BLaER1 treated with 17β-estradiol and CSF1 and Interleukin-3, amounts not matched to agents 10 nM and 100 nM (cell line): ENCODE measurements at regions not wholly inside any gene's neighbourhood (a gene's known extent, or its start where the extent isn't known, plus 50 kb on each side); places are given as distances from the start of the nearest gene placed in this dataset.
"Not testable (repeated sequence)": the region's sequence is repeated elsewhere in the genome, so short reads cannot be mapped to it uniquely, and the experiment has no call there.

Source experiments
- H3K27ac ChIP-seq, 11 experiments: shearing (Covaris generic); formaldehyde crosslinking; 2 replicates each; pipeline ENCODE4 v1.8.1; 2022
- H3K27me3 ChIP-seq, 11 experiments: shearing (Covaris generic); formaldehyde crosslinking; 2 replicates each; pipeline ENCODE4 v1.8.1; 2022
- H3K36me3 ChIP-seq, 11 experiments: shearing (Covaris generic); formaldehyde crosslinking; 2 replicates each; pipeline ENCODE4 v1.8.1; 2022
- H3K4me1 ChIP-seq, 10 experiments: shearing (Covaris generic); formaldehyde crosslinking; 2 replicates each; pipeline ENCODE4 v1.8.1; 2022
- H3K4me2 ChIP-seq, 11 experiments: shearing (Covaris generic); formaldehyde crosslinking; 2 replicates each; pipeline ENCODE4 v1.8.1; 2022
- H3K4me3 ChIP-seq, 10 experiments: shearing (Covaris generic); formaldehyde crosslinking; 2 replicates each; pipeline ENCODE4 v1.8.1; 2022
- H3K9ac ChIP-seq, 11 experiments: shearing (Covaris generic); formaldehyde crosslinking; 2 replicates each; pipeline ENCODE4 v1.8.1; 2022
- H3K9me3 ChIP-seq, 11 experiments: shearing (Covaris generic); formaldehyde crosslinking; replicated peaks in 1 of 11; 2 replicates each; pipeline ENCODE4 v1.8.1; 2022
- H4K20me1 ChIP-seq, 11 experiments: shearing (Covaris generic); formaldehyde crosslinking; 2 replicates each; pipeline ENCODE4 v1.8.1; 2022
- Cebpa-rat ChIP-seq, 11 experiments: shearing (Covaris generic); IDR thresholded peaks; 2 replicates each; pipeline ENCODE4 v1.8.1; 2022

DNA sequence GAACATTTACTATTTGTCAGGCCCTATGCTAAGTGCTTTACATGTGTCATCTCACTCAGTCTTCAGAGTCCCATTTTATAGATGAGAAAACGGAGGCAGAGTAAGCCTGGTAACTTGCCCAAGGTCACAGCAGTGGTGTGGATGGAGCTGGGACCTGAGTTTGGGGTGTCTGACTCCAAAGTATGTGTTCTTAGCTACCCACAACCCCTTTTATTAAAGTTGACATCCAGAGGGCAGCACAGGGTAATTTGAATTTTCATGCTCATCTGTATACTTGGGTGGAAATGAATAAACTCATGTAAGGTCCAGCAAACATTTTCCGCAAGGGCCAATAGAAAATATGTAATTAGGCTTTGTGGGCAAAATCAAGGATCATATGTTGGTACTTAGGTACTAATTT, 93.4 kb upstream of the SLC25A48 start:
- Histone ChIP-seq H3K4me2 (no peak overlapping the region), H3K27me3 (no peaks in the 10 kb centered on the region), H3K4me1 (peaks cover 0 to 19% (median 0%) of the 10 kb centered on the region in 10 experiments; a peak in 4 of 20 replicates), H3K36me3 (no peaks in the 10 kb centered on the region), H3K4me3 (no peak overlapping the region), H3K27ac (no peak overlapping the region), H3K9me3 (peaks cover 18 to 26% (median 20%) of the 10 kb centered on the region in 11 experiments), H3K9ac (no peak overlapping the region), H4K20me1 (no peaks in the 10 kb centered on the region)
- TF ChIP-seq Cebpa-rat (IDR thresholded peaks at IDR 0.05): no peak

DNA sequence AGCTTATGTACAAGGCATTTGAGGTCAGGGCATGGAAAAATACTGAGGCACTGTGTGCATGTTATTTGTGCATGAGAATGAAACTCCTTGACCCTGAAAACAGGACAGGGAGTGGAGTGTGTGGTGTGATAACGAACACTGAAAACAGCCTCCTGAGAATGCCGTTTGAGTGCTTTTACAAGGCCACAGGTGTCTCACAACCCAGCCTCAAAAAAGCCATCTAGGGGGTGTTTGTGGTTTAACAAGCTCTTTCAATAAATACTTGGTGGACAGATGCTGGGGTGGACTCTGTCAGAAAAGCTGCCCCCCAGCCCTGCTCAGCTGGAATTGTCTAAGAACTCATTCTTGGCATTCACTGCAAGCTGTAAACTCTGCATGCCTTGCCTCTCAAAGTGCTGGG, 94.0 kb upstream of the SLC25A48 start:
- Histone ChIP-seq H3K4me3 (no peak overlapping the region), H4K20me1 (no peaks in the 10 kb centered on the region), H3K27me3 (no peaks in the 10 kb centered on the region), H3K4me2 (peak overlapping the region in 2 of 11 experiments; percentile 58 to 67; a peak in 2 of 22 replicates), H3K36me3 (no peaks in the 10 kb centered on the region), H3K27ac (no peak overlapping the region), H3K9ac (no peak overlapping the region), H3K4me1 (peaks cover 0 to 19% (median 0%) of the 10 kb centered on the region in 10 experiments; a peak in 4 of 20 replicates), H3K9me3 (peaks cover 12 to 20% (median 15%) of the 10 kb centered on the region in 11 experiments)
- no peak for TF ChIP-seq Cebpa-rat (IDR thresholded peaks at IDR 0.05)

DNA sequence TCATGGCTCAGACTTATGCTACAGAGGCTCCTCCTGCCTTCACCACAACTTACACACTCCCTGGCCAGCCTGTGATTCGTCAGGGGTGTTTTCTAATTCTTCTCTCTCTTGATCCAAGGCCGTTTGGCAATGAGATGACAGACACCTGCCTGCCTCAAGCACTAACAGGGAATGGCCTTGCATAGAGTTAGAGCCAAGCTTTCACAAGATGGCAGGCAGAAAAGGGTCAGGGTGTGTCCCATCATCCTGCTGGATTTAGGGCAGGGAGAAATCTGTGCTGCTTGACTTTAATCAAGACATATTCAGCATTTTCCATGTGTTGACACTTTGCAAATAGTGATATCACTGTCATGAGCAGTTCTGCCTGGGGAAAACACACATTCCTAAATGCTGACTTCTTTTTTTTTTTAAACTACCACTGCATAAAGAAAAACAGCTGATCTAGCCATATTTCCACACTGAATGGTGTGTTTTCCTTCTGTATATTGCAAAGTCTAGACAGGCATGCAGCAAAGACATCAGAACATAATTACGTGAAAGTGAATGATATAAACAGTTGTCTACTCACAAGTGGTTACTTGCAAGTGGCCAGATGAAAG, 95.0 kb upstream of the SLC25A48 start:
- H3K27me3 ChIP-seq: no peaks in the 10 kb centered on the region
- peak overlapping the region in 3 of 11 experiments; percentile 49 to 60 (median 57); a peak in 4 of 22 replicates for H3K27ac ChIP-seq
- peak overlapping the region in 1 of 11 experiments; percentile 11; a peak in 1 of 22 replicates for H3K9ac ChIP-seq
- H4K20me1 ChIP-seq: no peaks in the 10 kb centered on the region
- no peak for TF ChIP-seq Cebpa-rat (IDR thresholded peaks at IDR 0.05)
- peaks cover 2 to 10% (median 5%) of the 10 kb centered on the region in 11 experiments; a peak in 17 of 22 replicates for H3K9me3 ChIP-seq
- no peaks in the 10 kb centered on the region for H3K36me3 ChIP-seq
- H3K4me3 ChIP-seq: no peak overlapping the region
- H3K4me2 ChIP-seq: peak overlapping the region in 2 of 11 experiments; percentile 58 to 67; a peak in 4 of 22 replicates
- H3K4me1 ChIP-seq: peaks cover 0 to 19% (median 0%) of the 10 kb centered on the region in 10 experiments; a peak in 4 of 20 replicates

DNA sequence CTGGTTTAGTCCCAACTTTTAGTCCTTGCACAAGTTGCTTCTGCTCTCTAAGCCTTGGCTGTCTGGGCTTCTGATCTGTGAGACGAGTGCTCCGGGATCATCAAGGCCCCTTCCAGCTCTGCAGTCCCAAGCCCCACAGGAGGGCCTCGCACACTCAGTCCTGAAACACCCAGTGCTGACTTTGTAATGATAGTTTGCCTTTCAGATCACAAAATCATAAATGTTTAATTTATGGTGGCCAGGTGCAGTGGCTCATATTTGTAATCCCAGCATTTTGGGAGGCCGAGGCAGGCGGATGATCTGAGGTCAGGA, 95.9 kb upstream of the SLC25A48 start:
- TF ChIP-seq Cebpa-rat (IDR thresholded peaks at IDR 0.05): no peak
- Histone ChIP-seq H3K36me3 (no peaks in the 10 kb centered on the region), H3K9ac (no peak overlapping the region), H3K9me3 (0 out of 22 replicates have a peak, but pooled peaks cover 0 to under 1% (median 0%) of the 10 kb centered on the region in 11 experiments), H3K27ac (no peak overlapping the region), H3K4me2 (no peak overlapping the region), H3K4me1 (peaks cover 0 to 19% (median 0%) of the 10 kb centered on the region in 10 experiments; a peak in 4 of 20 replicates), H3K4me3 (no peak overlapping the region), H3K27me3 (no peaks in the 10 kb centered on the region), H4K20me1 (no peaks in the 10 kb centered on the region)

DNA sequence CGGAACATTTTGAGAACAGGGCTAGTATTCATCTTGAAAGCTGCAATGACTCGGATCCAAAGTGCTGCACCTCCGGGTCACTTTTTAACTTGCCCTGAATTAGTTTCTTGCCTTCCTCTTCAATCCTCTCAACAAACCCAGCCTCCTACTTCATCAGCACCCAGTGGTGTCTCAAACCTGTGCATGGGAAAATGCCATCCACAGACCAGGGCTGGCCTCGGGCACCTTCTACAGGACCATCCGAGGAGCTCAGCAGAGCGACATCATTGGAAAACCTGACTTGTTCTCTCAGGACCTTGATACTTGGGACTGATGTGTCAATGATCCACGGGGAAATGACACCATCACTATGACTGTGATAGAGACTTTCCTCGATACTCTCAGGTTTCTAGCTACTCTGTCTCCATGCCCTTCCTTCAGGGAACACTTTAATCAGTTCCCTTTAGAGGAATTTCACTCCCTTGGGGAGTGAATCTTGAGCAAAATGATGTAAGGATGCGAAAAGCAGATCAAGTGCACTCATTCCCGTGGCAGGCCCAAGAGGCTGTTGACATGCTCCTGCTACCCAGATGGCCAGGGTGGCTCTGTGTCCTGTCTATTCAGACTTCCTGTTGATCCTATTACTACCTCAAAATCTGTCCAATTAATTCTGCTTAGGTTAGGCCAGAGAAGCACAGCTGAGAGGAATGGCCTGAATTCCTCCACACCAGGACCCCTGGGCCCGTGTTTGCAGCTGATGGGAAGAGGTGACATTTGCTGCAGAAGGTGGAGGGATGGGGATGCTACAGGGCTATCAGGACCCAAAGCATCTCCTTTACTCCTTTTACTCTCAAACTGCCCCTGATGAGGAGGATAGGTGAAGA, 96.5 kb upstream of the SLC25A48 start:
- TF ChIP-seq Cebpa-rat (IDR thresholded peaks at IDR 0.05): no peak
- H3K27me3 ChIP-seq: no peaks in the 10 kb centered on the region
- no peaks in the 10 kb centered on the region for H3K36me3 ChIP-seq
- H3K4me3 ChIP-seq: no peak overlapping the region
- no peaks in the 10 kb centered on the region for H4K20me1 ChIP-seq
- H3K4me1 ChIP-seq: peaks cover 0 to 19% (median 0%) of the 10 kb centered on the region in 10 experiments; a peak in 4 of 20 replicates
- no peaks in the 10 kb centered on the region for H3K9me3 ChIP-seq
- H3K4me2 ChIP-seq: no peak overlapping the region
- no peak overlapping the region for H3K27ac ChIP-seq
- no peak overlapping the region for H3K9ac ChIP-seq

DNA sequence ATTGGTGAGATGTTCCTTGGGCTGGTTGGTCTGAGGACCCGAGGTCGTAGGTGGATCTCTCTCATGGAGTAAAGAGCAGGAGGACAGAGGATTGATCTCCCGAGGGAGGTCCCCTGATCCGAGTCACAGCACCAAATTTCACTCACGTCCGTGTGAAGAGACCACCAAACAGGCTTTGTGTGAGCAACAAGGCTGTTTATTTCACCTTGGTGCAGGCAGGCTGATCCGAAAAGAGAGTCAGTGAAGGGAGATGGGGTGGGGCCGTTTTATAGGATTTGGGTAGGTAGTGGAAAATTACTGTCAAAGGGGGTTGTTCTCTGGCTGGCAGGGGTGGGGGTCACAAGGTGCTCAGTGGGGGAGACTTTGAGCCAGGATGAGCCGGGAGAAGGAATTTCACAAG, 97.5 kb upstream of the SLC25A48 start:
- H3K27ac ChIP-seq, H3K36me3 ChIP-seq, H3K27me3 ChIP-seq, H4K20me1 ChIP-seq, H3K9me3 ChIP-seq, H3K4me3 ChIP-seq, H3K9ac ChIP-seq, H3K4me2 ChIP-seq: not testable (repeated sequence)
- H3K4me1 ChIP-seq: peaks cover 0 to 19% (median 0%) of the 10 kb centered on the region in 10 experiments; a peak in 4 of 20 replicates

DNA sequence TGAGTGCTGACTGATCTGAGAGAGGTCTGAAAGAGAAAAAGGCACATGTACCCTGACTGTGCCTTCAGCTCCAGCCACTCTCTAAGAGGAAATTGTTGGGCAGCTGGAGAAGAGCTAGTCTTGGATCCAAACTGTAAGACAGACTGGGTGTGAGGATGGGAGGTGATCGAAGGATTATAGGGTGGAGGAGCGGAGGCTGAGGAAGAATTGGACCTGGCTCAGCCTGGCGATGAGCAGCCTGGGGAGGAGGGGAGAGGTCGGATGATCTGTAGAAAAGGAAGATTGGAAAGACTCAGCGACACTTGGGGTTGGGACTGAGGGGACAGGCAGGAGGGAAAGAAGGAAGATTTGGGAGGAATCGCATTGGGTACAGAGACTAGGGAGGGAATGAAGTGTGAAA, 98.6 kb upstream of the SLC25A48 start:
- Histone ChIP-seq H3K27ac (no peak overlapping the region), H3K36me3 (no peaks in the 10 kb centered on the region), H4K20me1 (no peaks in the 10 kb centered on the region), H3K27me3 (no peaks in the 10 kb centered on the region), H3K9ac (no peak overlapping the region), H3K4me3 (no peak overlapping the region), H3K9me3 (no peaks in the 10 kb centered on the region), H3K4me1 (peaks cover 0 to 19% (median 0%) of the 10 kb centered on the region in 10 experiments; a peak in 4 of 20 replicates), H3K4me2 (no peak overlapping the region)
- TF ChIP-seq Cebpa-rat (IDR thresholded peaks at IDR 0.05): no peak

DNA sequence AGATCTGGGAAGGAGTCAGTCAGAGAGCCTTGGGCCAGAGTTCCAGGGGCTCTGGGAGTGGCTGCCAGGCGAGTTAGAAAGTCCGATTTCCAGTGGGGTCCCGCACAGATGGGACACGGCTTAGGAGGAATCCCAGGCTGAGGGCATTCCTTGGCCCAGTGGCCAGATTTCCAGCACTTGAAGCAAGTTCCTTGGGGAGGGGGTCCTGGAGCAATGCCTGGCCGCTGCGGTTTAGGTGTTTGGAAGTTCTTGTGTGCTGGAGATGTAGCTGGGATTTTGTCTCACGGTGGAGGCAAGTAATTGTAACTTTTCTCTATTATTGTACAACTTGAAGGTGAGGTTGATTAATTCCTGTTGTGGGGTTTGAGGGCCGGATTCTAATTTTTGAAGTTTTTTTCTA, 99.5 kb upstream of the SLC25A48 start:
- H3K36me3 ChIP-seq, H3K27ac ChIP-seq, H3K9me3 ChIP-seq, H4K20me1 ChIP-seq, H3K4me2 ChIP-seq, H3K9ac ChIP-seq, H3K27me3 ChIP-seq, H3K4me3 ChIP-seq: not testable (repeated sequence)
- peaks cover 0 to 13% (median 0%) of the 10 kb centered on the region in 10 experiments; a peak in 4 of 20 replicates for H3K4me1 ChIP-seq

DNA sequence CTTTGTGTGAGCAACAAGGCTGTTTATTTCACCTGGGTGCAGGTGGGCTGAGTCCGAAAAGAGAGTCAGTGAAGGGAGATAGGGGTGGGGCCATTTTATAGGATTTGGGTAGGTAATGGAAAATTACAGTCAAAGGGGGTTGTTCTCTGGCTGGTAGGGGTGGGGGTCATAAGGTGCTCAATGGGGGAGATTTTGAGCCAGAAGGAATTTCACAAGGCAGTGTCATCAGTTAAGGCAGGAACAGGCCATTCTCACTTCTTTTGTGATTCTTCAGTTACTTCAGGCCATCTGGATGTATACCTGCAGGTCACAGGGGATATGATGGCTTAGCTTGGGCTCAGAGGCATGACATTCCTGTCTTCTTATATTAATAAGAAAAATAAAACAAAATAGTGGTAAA, 103.4 kb upstream of the SLC25A48 start:
- not testable (repeated sequence) for H3K4me2 ChIP-seq, H3K27me3 ChIP-seq, H3K27ac ChIP-seq, H3K9me3 ChIP-seq, H3K4me3 ChIP-seq, H3K9ac ChIP-seq, H3K36me3 ChIP-seq, H4K20me1 ChIP-seq
- peaks cover 8 to 16% (median 10%) of the 10 kb centered on the region in 10 experiments; a peak in 19 of 20 replicates for H3K4me1 ChIP-seq

DNA sequence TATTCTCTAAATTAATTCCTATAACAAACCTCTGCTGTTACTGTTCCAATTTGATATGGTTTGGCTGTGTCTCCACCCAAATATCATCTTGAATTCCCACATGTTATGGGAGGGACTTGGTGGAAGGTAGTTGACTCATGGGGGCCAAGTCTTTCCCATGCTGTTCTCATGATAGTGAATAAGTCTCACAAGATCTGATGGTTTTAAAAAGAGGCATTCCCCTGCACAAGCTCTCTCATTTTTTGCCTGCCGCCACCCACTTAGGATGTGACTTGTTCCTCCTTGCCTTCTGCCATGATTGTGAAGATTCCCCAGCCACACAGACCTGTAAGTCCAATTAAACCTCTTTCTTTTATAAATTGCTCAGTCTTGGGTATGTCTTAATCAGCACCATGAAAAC, 104.3 kb upstream of the SLC25A48 start:
- not testable (repeated sequence) for H3K9me3 ChIP-seq, H3K27ac ChIP-seq, H3K36me3 ChIP-seq, H3K4me3 ChIP-seq, H3K9ac ChIP-seq, H3K27me3 ChIP-seq, H3K4me2 ChIP-seq, H4K20me1 ChIP-seq
- peaks cover 8 to 16% (median 10%) of the 10 kb centered on the region in 10 experiments; a peak in 19 of 20 replicates for H3K4me1 ChIP-seq
